Spleen (tissue), 7 donors: ENCODE measurements at regions not wholly inside any gene's neighbourhood (a gene's known extent, or its start where the extent isn't known, plus 50 kb on each side); places are given as distances from the start of the nearest gene placed in this dataset.

Source experiments
- CTCF ChIP-seq, 11 experiments: fragments of 200-600 bp in 7 of 11; fragments of 450-650 bp in 4 of 11; sonication (generic) in 4 of 11; IDR thresholded peaks in 8 of 11; conservative IDR thresholded peaks in 3 of 11; 1 replicate in 7 of 11; 2 replicates in 4 of 11; pipeline versions ENCODE4 v1.4.0 to v1.8.0; 2016 to 2021; ENCODE audit warnings: antibody characterized with exemption in 11 of 11, inconsistent platforms in 4 of 11, mild to moderate bottlenecking in 1 of 11
- POLR2A ChIP-seq, 3 donors: fragments of 450-650 bp; IDR thresholded peaks; one replicate each; pipeline ENCODE4 v1.5.1; 2017; ENCODE audit warnings: antibody characterized with exemption in 3 of 3, mild to moderate bottlenecking in 1 of 3
- POLR2AphosphoS5 ChIP-seq, 3 donors: sonication (generic); formaldehyde crosslinking; IDR thresholded peaks; one replicate each; pipeline ENCODE4 v1.5.1; 2017; ENCODE audit warnings: antibody characterized with exemption in 3 of 3
- donor health status: DM: no; HTN: no; CAD: no; lungs with moderate emphysema.
- donor health status: DM: no; HTN: no; CAD: no.
- donor health status: DM: no; HTN: no; CAD: no.

- no peak for TF ChIP-seq CTCF (IDR thresholded peaks at IDR 0.05 in 8 of 11, conservative IDR thresholded peaks at IDR 0.05 in 3 of 11)
- no peak for TF ChIP-seq POLR2A (IDR thresholded peaks at IDR 0.05)
- TF ChIP-seq POLR2AphosphoS5 (IDR thresholded peaks at IDR 0.05), result no peak
These were observed 102.0 kb upstream of the PWP1 start for GRCh38 chr12:107583551-107583950.
